A549 (cell line): ENCODE measurements at regions not wholly inside any gene's neighbourhood (a gene's known extent, or its start where the extent isn't known, plus 50 kb on each side); places are given as distances from the start of the nearest gene placed in this dataset.

Experiments
- HDAC2 ChIP-seq: fragments of 200-600 bp; sonication (generic); IDR thresholded peaks from 2 replicates; pipeline ENCODE4 v1.6.1; 2016
- KDM1A ChIP-seq: fragments of 200-600 bp; sonication (generic); IDR thresholded peaks from 2 replicates; pipeline ENCODE4 v1.6.1; 2016; ENCODE audit warnings: low read depth, mild to moderate bottlenecking
- NR3C1 ChIP-seq: fragments of >200 bp; sonication (Bioruptor Twin); formaldehyde crosslinking; IDR thresholded peaks from 3 replicates; pipeline ENCODE4 v1.6.1; 2017
- POLR2A ChIP-seq: IDR thresholded peaks from 2 replicates; pipeline ENCODE4 v1.6.1; 2012; ENCODE audit warnings: mild to moderate bottlenecking, low read length
- RAD21 ChIP-seq, 2 experiments: fragments of >200 bp in 1 of 2; sonication (Bioruptor Twin) in 1 of 2; formaldehyde crosslinking in 1 of 2; IDR thresholded peaks in 1 of 2; conservative IDR thresholded peaks in 1 of 2; 2 replicates in 1 of 2; 3 replicates in 1 of 2; pipeline ENCODE4 v1.6.1; 2012 to 2018; ENCODE audit warnings: inconsistent platforms in 1 of 2
- SREBF2 ChIP-seq: fragments of 450-650 bp; IDR thresholded peaks from 2 replicates; pipeline ENCODE4 v1.6.1; 2014; ENCODE audit warnings: mild to moderate bottlenecking, moderate library complexity
- TF ChIP-seq, protein P1 (sequence below): fragments of >200 bp; sonication (Bioruptor Twin); formaldehyde crosslinking; IDR thresholded peaks from 3 replicates; pipeline ENCODE4 v1.5.1; 2016
- TF ChIP-seq, protein P2 (sequence below): IDR thresholded peaks from 2 replicates; pipeline ENCODE4 v1.6.1; 2012

DNA sequence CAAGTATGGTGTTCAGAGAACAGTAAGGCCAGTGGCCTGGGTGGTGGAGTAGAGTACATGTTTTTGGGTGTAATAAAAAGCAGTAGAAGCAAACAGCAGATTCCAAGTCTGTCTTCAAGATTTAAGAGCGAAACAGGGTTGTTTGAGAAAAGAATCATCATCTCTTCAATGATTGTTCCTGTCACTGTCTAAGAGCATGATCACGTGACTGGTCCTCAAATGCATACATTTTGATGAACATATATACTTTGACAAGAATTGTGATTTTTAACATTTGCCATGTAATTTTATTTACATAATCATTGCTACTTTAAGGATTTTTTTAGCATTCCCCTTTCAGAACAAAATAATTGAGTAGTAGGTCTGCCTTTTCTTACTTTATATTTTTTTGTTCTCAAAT lies 252.6 kb upstream of the GPR101 start:
- TF ChIP-seq, protein P1, sequence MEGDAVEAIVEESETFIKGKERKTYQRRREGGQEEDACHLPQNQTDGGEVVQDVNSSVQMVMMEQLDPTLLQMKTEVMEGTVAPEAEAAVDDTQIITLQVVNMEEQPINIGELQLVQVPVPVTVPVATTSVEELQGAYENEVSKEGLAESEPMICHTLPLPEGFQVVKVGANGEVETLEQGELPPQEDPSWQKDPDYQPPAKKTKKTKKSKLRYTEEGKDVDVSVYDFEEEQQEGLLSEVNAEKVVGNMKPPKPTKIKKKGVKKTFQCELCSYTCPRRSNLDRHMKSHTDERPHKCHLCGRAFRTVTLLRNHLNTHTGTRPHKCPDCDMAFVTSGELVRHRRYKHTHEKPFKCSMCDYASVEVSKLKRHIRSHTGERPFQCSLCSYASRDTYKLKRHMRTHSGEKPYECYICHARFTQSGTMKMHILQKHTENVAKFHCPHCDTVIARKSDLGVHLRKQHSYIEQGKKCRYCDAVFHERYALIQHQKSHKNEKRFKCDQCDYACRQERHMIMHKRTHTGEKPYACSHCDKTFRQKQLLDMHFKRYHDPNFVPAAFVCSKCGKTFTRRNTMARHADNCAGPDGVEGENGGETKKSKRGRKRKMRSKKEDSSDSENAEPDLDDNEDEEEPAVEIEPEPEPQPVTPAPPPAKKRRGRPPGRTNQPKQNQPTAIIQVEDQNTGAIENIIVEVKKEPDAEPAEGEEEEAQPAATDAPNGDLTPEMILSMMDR = no peak
- TF ChIP-seq SREBF2 (no peak), HDAC2 (no peak), KDM1A (no peak), RAD21 (conservative IDR thresholded peaks at IDR 0.05 in 1 of 2, IDR thresholded peaks at IDR 0.05 in 1 of 2) (no peak), POLR2A (no peak), NR3C1 (no peak)
- TF ChIP-seq, protein P2, sequence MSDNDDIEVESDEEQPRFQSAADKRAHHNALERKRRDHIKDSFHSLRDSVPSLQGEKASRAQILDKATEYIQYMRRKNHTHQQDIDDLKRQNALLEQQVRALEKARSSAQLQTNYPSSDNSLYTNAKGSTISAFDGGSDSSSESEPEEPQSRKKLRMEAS = no peak
